ENCODE measurements at regions not wholly inside any gene's neighbourhood (a gene's known extent, or its start where the extent isn't known, plus 50 kb on each side); places are given as distances from the start of the nearest gene placed in this dataset.

- TF ChIP-seq EZH2 (IDR thresholded peaks at IDR 0.05) (no peak), POLR2AphosphoS5 (IDR thresholded peaks at IDR 0.05; ENCODE audit: borderline replicate concordance, low read depth, low read length) (no peak), FOXP2 (optimal IDR thresholded peaks at IDR 0.05; ENCODE audit: control extremely low read depth, extremely low read length, insufficient read depth) (no peak)
Observed at GRCh38 chr20:8938532-8938931, 130.4 kb upstream of the PLCB4 start.
